Caco-2 (cell line): ENCODE measurements at regions not wholly inside any gene's neighbourhood (a gene's known extent, or its start where the extent isn't known, plus 50 kb on each side); places are given as distances from the start of the nearest gene placed in this dataset.

ENCODE experiments used
- BruUV-seq: library from RNA; stranded (reverse); fragments of 400-500 nt; replicated peaks from 2 replicates; lab custom pipeline; 2021; lab: Mats Ljungman, UMichigan
- CTCF ChIA-PET: fragments of 300-600 bp; sonication (Branson Sonifier 250); formaldehyde crosslinking; loops from one replicate; lab custom pipeline; 2022; ENCODE audit warnings: antibody characterized with exemption; lab: Charles Lee
- POLR2A ChIA-PET: fragments of 300-600 bp; sonication (Branson Sonifier 250); formaldehyde crosslinking; loops from one replicate; lab custom pipeline; 2022; ENCODE audit warnings: antibody characterized with exemption; lab: Charles Lee
- DNase-seq, 2 experiments: peaks; one replicate each; pipeline versions ENCODE4 v3.0.0 to v3.0.0-alpha.2; 2020 to 2022
- H3K27me3 ChIP-seq: replicated peaks from 2 replicates; pipeline ENCODE4 v1.6.0; 2011; ENCODE audit warnings: low read length; ENCODE audit not compliant: control insufficient read depth, insufficient read depth
- H3K36me3 ChIP-seq: 2 replicates; pipeline ENCODE4 v1.5.1; 2011; ENCODE audit warnings: low read length; ENCODE audit not compliant: control insufficient read depth, insufficient read depth
- H3K4me1 ChIP-seq: fragments of 250-450 bp; sonication (Bioruptor Pico); 2 replicates; pipeline ENCODE4 v1.5.1; 2020; ENCODE audit warnings: mild to moderate bottlenecking
- H3K4me3 ChIP-seq: 2 replicates; pipeline ENCODE4 v1.5.1; 2011; ENCODE audit warnings: low read depth, mild to moderate bottlenecking, control low read depth, low read length
- H3K9me3 ChIP-seq: fragments of 250-450 bp; sonication (Bioruptor Pico); 2 replicates; pipeline ENCODE4 v1.5.1; 2020; ENCODE audit warnings: mild to moderate bottlenecking, moderate library complexity
- H3K27ac Mint-ChIP-seq: one replicate; pipeline ENCODE4 v1.8.0; 2022; ENCODE audit warnings: mixed read lengths; ENCODE audit not compliant: unreplicated experiment
- H3K27me3 Mint-ChIP-seq: one replicate; pipeline ENCODE4 v1.8.0; 2022; ENCODE audit warnings: mixed read lengths; ENCODE audit not compliant: insufficient read depth, unreplicated experiment
- H3K36me3 Mint-ChIP-seq: one replicate; pipeline ENCODE4 v1.8.0; 2022; ENCODE audit warnings: mild to moderate bottlenecking, mixed read lengths; ENCODE audit not compliant: insufficient read depth, unreplicated experiment
- H3K4me1 Mint-ChIP-seq: one replicate; pipeline ENCODE4 v1.8.0; 2022; ENCODE audit warnings: low read depth, mixed read lengths; ENCODE audit not compliant: unreplicated experiment
- H3K4me3 Mint-ChIP-seq: one replicate; pipeline ENCODE4 v1.8.0; 2022; ENCODE audit warnings: mild to moderate bottlenecking, moderate library complexity, mixed read lengths; ENCODE audit not compliant: unreplicated experiment
- H3K9me3 Mint-ChIP-seq: one replicate; pipeline ENCODE4 v1.8.0; 2022; ENCODE audit warnings: mixed read lengths; ENCODE audit not compliant: unreplicated experiment
- intact Hi-C: fragments of 100-400 bp; cut with micrococcal nuclease; formaldehyde crosslinking; loops from one replicate; pipeline ENCODE4 v1.10.0; 2022; ENCODE audit not compliant: unreplicated experiment
- TF ChIP-seq, protein P1 (sequence below), 2 experiments: fragments of 200-600 bp in 1 of 2; IDR thresholded peaks; 1 replicate in 1 of 2; 2 replicates in 1 of 2; pipeline versions ENCODE4 v1.5.1 to v1.8.0; 2011 to 2022; ENCODE audit warnings: antibody characterized with exemption in 1 of 2, control low read depth in 1 of 2, inconsistent platforms in 1 of 2, low read depth in 1 of 2, low read length in 1 of 2, mild to moderate bottlenecking in 1 of 2, moderate library complexity in 1 of 2; ENCODE audit not compliant: insufficient read depth in 1 of 2, severe bottlenecking in 1 of 2, unreplicated experiment in 1 of 2

DNA sequence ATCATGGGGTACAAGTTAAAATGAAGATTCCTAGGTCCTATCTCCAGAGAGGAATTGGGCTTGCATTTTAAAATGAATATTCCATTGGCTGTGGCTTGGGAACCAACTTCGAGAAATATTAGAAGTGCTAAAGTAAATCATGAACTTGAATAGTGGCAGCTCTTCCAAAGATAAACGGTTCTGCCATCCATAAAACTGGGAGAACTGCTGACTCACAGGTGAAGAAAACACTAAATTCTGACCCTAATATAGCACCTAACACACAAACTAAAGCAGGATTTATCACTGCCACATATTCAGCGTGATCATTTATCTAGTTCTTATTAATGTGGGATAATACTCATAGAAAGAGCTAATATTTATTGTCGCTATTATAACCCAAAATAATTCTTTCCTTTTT is 508.1 kb upstream of the ID4 start:
- H3K36me3 ChIP-seq, result no peaks in the 10 kb centered on the region
- ChIA-PET CTCF (no interaction called here), POLR2A (no interaction called here)
- H3K9me3 ChIP-seq, result no peaks in the 10 kb centered on the region
- no peaks in the 10 kb centered on the region for H3K27me3 ChIP-seq
- no peak overlapping the region for H3K4me3 Mint-ChIP-seq
- DNase-seq, result no peak
- H3K9me3 Mint-ChIP-seq, result no peaks in the 10 kb centered on the region
- no TSS peak for BruUV-seq
- H3K4me3 ChIP-seq, result no peak overlapping the region
- intact Hi-C loops, result no loop called here
- no peak overlapping the region for H3K27ac Mint-ChIP-seq
- H3K4me1 Mint-ChIP-seq, result no peaks in the 10 kb centered on the region
- H3K36me3 Mint-ChIP-seq, result no peaks in the 10 kb centered on the region
- H3K27me3 Mint-ChIP-seq, result peaks cover 4% of the 10 kb centered on the region
- H3K4me1 ChIP-seq, result no peaks in the 10 kb centered on the region
- TF ChIP-seq, protein P1, sequence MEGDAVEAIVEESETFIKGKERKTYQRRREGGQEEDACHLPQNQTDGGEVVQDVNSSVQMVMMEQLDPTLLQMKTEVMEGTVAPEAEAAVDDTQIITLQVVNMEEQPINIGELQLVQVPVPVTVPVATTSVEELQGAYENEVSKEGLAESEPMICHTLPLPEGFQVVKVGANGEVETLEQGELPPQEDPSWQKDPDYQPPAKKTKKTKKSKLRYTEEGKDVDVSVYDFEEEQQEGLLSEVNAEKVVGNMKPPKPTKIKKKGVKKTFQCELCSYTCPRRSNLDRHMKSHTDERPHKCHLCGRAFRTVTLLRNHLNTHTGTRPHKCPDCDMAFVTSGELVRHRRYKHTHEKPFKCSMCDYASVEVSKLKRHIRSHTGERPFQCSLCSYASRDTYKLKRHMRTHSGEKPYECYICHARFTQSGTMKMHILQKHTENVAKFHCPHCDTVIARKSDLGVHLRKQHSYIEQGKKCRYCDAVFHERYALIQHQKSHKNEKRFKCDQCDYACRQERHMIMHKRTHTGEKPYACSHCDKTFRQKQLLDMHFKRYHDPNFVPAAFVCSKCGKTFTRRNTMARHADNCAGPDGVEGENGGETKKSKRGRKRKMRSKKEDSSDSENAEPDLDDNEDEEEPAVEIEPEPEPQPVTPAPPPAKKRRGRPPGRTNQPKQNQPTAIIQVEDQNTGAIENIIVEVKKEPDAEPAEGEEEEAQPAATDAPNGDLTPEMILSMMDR (IDR thresholded peaks at IDR 0.05; ENCODE audit: insufficient read depth in 1 of 2, low read depth in 1 of 2, low read length in 1 of 2, severe bottlenecking in 1 of 2, unreplicated experiment in 1 of 2), result no peak

DNA sequence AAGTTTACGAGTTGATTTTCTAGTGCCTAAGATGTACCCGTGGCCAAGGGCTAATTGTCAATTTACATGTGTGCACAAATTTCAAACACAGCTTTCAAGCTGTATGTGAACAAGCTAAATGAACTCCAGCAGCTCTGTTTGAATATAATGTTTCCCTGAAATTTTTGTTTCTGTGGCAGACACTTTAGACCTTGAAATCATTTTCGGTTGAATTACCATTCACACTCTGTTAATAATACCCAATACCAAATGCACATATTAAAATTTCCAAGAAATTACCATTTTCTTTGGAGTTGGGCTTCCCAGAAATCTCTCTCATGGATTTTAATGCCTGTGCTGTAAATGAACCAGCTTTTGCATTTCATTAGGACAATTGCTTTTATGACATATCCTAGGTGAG is 506.1 kb upstream of the ID4 start:
- peaks cover 5% of the 10 kb centered on the region for H3K36me3 Mint-ChIP-seq
- Histone ChIP-seq H3K9me3 (no peaks in the 10 kb centered on the region), H3K4me3 (no peak overlapping the region), H3K36me3 (no peaks in the 10 kb centered on the region), H3K27me3 (no peaks in the 10 kb centered on the region), H3K4me1 (no peaks in the 10 kb centered on the region)
- no peak overlapping the region for H3K4me3 Mint-ChIP-seq
- no peak for DNase-seq
- TF ChIP-seq, protein P1 (IDR thresholded peaks at IDR 0.05; ENCODE audit: insufficient read depth in 1 of 2, low read depth in 1 of 2, low read length in 1 of 2, severe bottlenecking in 1 of 2, unreplicated experiment in 1 of 2), result no peak
- ChIA-PET CTCF (no interaction called here), POLR2A (no interaction called here)
- intact Hi-C loops, result no loop called here
- H3K27me3 Mint-ChIP-seq, result peaks cover 4% of the 10 kb centered on the region
- H3K9me3 Mint-ChIP-seq, result no peaks in the 10 kb centered on the region
- BruUV-seq, result no TSS peak
- no peaks in the 10 kb centered on the region for H3K4me1 Mint-ChIP-seq
- H3K27ac Mint-ChIP-seq, result no peak overlapping the region

DNA sequence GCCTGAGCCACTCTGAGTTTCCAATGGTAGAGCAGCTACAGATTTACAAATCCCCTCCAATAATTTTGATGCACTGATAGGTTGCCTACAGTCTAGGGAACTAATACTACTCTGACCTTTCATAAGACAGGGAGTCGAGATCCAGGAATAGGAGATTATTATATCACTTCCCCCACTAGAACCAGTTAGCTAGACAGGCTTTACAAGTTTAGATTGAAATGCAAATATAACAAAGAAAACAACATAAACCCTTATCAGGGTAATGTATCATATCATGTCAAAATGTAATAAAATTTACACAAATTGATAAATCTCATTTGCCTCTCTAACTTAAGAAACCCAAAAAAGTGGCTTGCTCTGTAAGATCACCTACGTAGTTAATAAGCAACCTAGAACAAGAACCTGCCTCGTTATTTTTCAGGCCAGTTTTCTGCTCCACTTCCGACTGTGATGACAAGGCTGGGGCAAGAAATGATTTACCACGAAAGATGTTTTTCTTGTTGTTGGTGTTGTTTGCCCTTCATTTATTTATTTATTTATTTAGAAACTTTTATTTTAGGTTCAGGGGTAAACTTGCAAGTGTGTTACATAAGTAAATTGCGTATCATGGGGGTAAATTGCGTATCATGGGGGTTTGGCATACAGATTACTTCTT is 504.2 kb upstream of the ID4 start:
- no peaks in the 10 kb centered on the region for H3K4me1 Mint-ChIP-seq
- Histone ChIP-seq H3K4me1 (no peaks in the 10 kb centered on the region), H3K36me3 (no peaks in the 10 kb centered on the region), H3K27me3 (no peaks in the 10 kb centered on the region), H3K9me3 (no peaks in the 10 kb centered on the region), H3K4me3 (no peak overlapping the region)
- peaks cover 5% of the 10 kb centered on the region for H3K36me3 Mint-ChIP-seq
- POLR2A ChIA-PET, result no interaction called here
- CTCF ChIA-PET, result no interaction called here
- TF ChIP-seq, protein P1 (IDR thresholded peaks at IDR 0.05; ENCODE audit: insufficient read depth in 1 of 2, low read depth in 1 of 2, low read length in 1 of 2, severe bottlenecking in 1 of 2, unreplicated experiment in 1 of 2), result no peak
- no peak for DNase-seq
- no peak overlapping the region for H3K27ac Mint-ChIP-seq
- H3K9me3 Mint-ChIP-seq, result no peaks in the 10 kb centered on the region
- H3K4me3 Mint-ChIP-seq, result no peak overlapping the region
- intact Hi-C loops, result no loop called here
- no peaks in the 10 kb centered on the region for H3K27me3 Mint-ChIP-seq
- BruUV-seq, result no TSS peak
